BJ (cell line): ENCODE measurements at regions not wholly inside any gene's neighbourhood (a gene's known extent, or its start where the extent isn't known, plus 50 kb on each side); places are given as distances from the start of the nearest gene placed in this dataset.
A peak's percentile ranks its signal among the peaks of the same experiment; 100 is the strongest.
"Not testable (repeated sequence)": the region's sequence is repeated elsewhere in the genome, so short reads cannot be mapped to it uniquely, and the experiment has no call there.

Experiments used
- CTCF ChIA-PET: fragments of 350-600 bp; formaldehyde crosslinking; extraction: SDS; loops from one replicate; lab custom pipeline; 2021; ENCODE audit warnings: antibody characterized with exemption, inconsistent platforms; lab: Yijun Ruan, JAX
- POLR2A ChIA-PET: fragments of 300-600 bp; sonication (Branson Sonifier 250); formaldehyde crosslinking; extraction: SDS; loops from one replicate; lab custom pipeline; 2021; ENCODE audit warnings: antibody characterized with exemption; lab: Charles Lee
- DNase-seq: peaks from one replicate; pipeline ENCODE4 v3.0.0-alpha.2; 2011; ENCODE audit warnings: low read depth
- H3K27me3 ChIP-seq: 2 replicates; pipeline ENCODE4 v1.6.0; 2011; ENCODE audit warnings: low read length; ENCODE audit not compliant: control insufficient read depth, insufficient read depth
- H3K36me3 ChIP-seq: 2 replicates; pipeline ENCODE4 v1.5.1; 2011; ENCODE audit warnings: low read length; ENCODE audit not compliant: control insufficient read depth, insufficient read depth
- H3K4me3 ChIP-seq: 2 replicates; pipeline ENCODE4 v1.5.1; 2011; ENCODE audit warnings: low read depth, mild to moderate bottlenecking, control low read depth, low read length
- CTCF ChIP-seq: IDR thresholded peaks from 2 replicates; pipeline ENCODE4 v1.5.1; 2011; ENCODE audit warnings: low read depth, mild to moderate bottlenecking, control low read depth, inconsistent platforms, low read length, moderate library complexity; ENCODE audit not compliant: insufficient read depth

- ChIA-PET POLR2A (no interaction called here), CTCF (interaction anchor here (0.7 to 2.8 kb wide), 5 partner anchors 187 to 241 kb away, joined by 3 to 12 read pairs (median 3); no protein-coding TSS in a partner anchor)
- Histone ChIP-seq H3K27me3 (no peaks in the 10 kb centered on the region), H3K4me3 (no peak overlapping the region), H3K36me3 (no peaks in the 10 kb centered on the region)
- no peak for TF ChIP-seq CTCF
- DNase-seq: no peak
Observed at GRCh38 chr11:130675371-130675821, 227.0 kb downstream of the ADAMTS15 start.

- POLR2A ChIA-PET: no interaction called here
- TF ChIP-seq CTCF: no peak
- Histone ChIP-seq H3K27me3 (no peaks in the 10 kb centered on the region), H3K4me3 (no peak overlapping the region), H3K36me3 (no peaks in the 10 kb centered on the region)
- DNase-seq: no peak
- CTCF ChIA-PET: interaction anchor here (0.9 to 2.4 kb wide), 4 partner anchors 10 to 241 kb away, joined by 3 to 6 read pairs (median 3); no protein-coding TSS in a partner anchor
Observed at GRCh38 chr11:130675917-130676316, 227.5 kb downstream of the ADAMTS15 start.

GRCh38 chr11:130677486-130678153, 229.2 kb downstream of the ADAMTS15 start:
- DNase-seq: peak; percentile 65
- ChIA-PET CTCF (interaction anchor here (1.0 to 1.3 kb wide), 3 partner anchors 27 to 243 kb away, joined by 3 to 5 read pairs (median 3); no protein-coding TSS in a partner anchor), POLR2A (no interaction called here)
- no peaks in the 10 kb centered on the region for H3K27me3 ChIP-seq
- no peak for TF ChIP-seq CTCF
- H3K36me3 ChIP-seq: no peaks in the 10 kb centered on the region
- no peak overlapping the region for H3K4me3 ChIP-seq

- DNase-seq: no peak
- TF ChIP-seq CTCF: no peak
- POLR2A ChIA-PET: no interaction called here
- CTCF ChIA-PET: interaction anchor here (0.9 kb wide), 1 partner anchor 40 kb away, joined by 3 read pairs; no protein-coding TSS in a partner anchor
- Histone ChIP-seq H3K36me3 (no peaks in the 10 kb centered on the region), H3K27me3 (no peaks in the 10 kb centered on the region), H3K4me3 (no peak overlapping the region)
Observed at GRCh38 chr11:130679247-130679646, 230.8 kb downstream of the ADAMTS15 start.

GRCh38 chr11:130682471-130682870, 233.8 kb downstream of the SNX19 start:
- H3K4me3 ChIP-seq, H3K36me3 ChIP-seq, DNase-seq, POLR2A ChIA-PET, H3K27me3 ChIP-seq, CTCF ChIA-PET: not testable (repeated sequence)
